GM23338 (cell line): ENCODE measurements at regions not wholly inside any gene's neighbourhood (a gene's known extent, or its start where the extent isn't known, plus 50 kb on each side); places are given as distances from the start of the nearest gene placed in this dataset.
"Not testable (repeated sequence)": the region's sequence is repeated elsewhere in the genome, so short reads cannot be mapped to it uniquely, and the experiment has no call there.

Source experiments
- ATAC-seq: fragments of 200-7000 bp; cut with Tn5 transposase; 3 replicates; pipeline ENCODE4 v1.9.1; 2020
- DNase-seq: peaks from one replicate; pipeline ENCODE4 v3.0.0-alpha.2; 2015; ENCODE audit warnings: low spot score
- H2AFZ ChIP-seq: fragments of 200-600 bp; sonication (generic); 2 replicates; pipeline ENCODE4 v1.8.0; 2016; ENCODE audit warnings: antibody characterized with exemption, mild to moderate bottlenecking, moderate library complexity
- H3F3A ChIP-seq: fragments of 200-600 bp; sonication (generic); replicated peaks from 2 replicates; pipeline ENCODE4 v1.8.0; 2017; ENCODE audit warnings: antibody characterized with exemption, mixed run types, low read depth
- H3K27ac ChIP-seq: fragments of 200-600 bp; sonication (generic); 2 replicates; pipeline ENCODE4 v1.6.1; 2016; ENCODE audit warnings: low read depth
- H3K27me3 ChIP-seq: fragments of 200-600 bp; sonication (generic); 2 replicates; pipeline ENCODE4 v1.8.0; 2016; ENCODE audit warnings: mild to moderate bottlenecking, mixed run types, moderate library complexity; ENCODE audit not compliant: insufficient read depth
- H3K36me3 ChIP-seq: fragments of 200-600 bp; sonication (generic); 2 replicates; pipeline ENCODE4 v1.8.0; 2016; ENCODE audit warnings: mild to moderate bottlenecking; ENCODE audit not compliant: insufficient read depth
- H3K4me1 ChIP-seq: fragments of 200-600 bp; sonication (generic); 2 replicates; pipeline ENCODE4 v1.8.0; 2016; ENCODE audit warnings: mild to moderate bottlenecking, moderate library complexity; ENCODE audit not compliant: insufficient read depth
- H3K4me2 ChIP-seq: fragments of 200-600 bp; sonication (generic); 2 replicates; pipeline ENCODE4 v1.7.1; 2017; ENCODE audit warnings: mixed run types
- H3K4me3 ChIP-seq: fragments of 200-600 bp; sonication (generic); 2 replicates; pipeline ENCODE4 v1.6.1; 2016; ENCODE audit warnings: mixed run types
- H3K79me2 ChIP-seq: fragments of 200-600 bp; sonication (generic); replicated peaks from 2 replicates; pipeline ENCODE4 v1.8.0; 2017; ENCODE audit warnings: mild to moderate bottlenecking; ENCODE audit not compliant: insufficient read depth
- H3K9me2 ChIP-seq: fragments of 200-600 bp; sonication (generic); 2 replicates; pipeline ENCODE4 v1.8.0; 2017; ENCODE audit not compliant: insufficient read depth
- H4K20me1 ChIP-seq: fragments of 200-600 bp; sonication (generic); replicated peaks from 2 replicates; pipeline ENCODE4 v1.8.0; 2017; ENCODE audit warnings: mild to moderate bottlenecking; ENCODE audit not compliant: insufficient read depth
- H3K27ac Mint-ChIP-seq: 2 replicates; pipeline ENCODE4 v1.8.0; 2020; ENCODE audit warnings: inconsistent platforms, mild to moderate bottlenecking, moderate library complexity, mixed read lengths
- H3K27me3 Mint-ChIP-seq: 3 replicates; pipeline ENCODE4 v1.8.0; 2022; ENCODE audit warnings: low read depth, mild to moderate bottlenecking, moderate library complexity, mixed read lengths, inconsistent platforms; ENCODE audit not compliant: insufficient read depth, poor library complexity
- H3K36me3 Mint-ChIP-seq: 3 replicates; pipeline ENCODE4 v1.8.0; 2021; ENCODE audit warnings: low read depth, mild to moderate bottlenecking, inconsistent platforms, moderate library complexity, mixed read lengths
- H3K4me1 Mint-ChIP-seq: 3 replicates; pipeline ENCODE4 v1.8.0; 2020; ENCODE audit warnings: mild to moderate bottlenecking, inconsistent platforms, mixed read lengths
- H3K4me3 Mint-ChIP-seq: 3 replicates; pipeline ENCODE4 v1.8.0; 2021; ENCODE audit warnings: moderate library complexity, mild to moderate bottlenecking, inconsistent platforms, mixed read lengths
- H3K9me3 Mint-ChIP-seq: 3 replicates; pipeline ENCODE4 v1.8.0; 2020; ENCODE audit warnings: moderate library complexity, mild to moderate bottlenecking, inconsistent platforms, mixed read lengths
- CREB1 ChIP-seq: fragments of 250-450 bp; sonication (Bioruptor Pico); IDR thresholded peaks from 2 replicates; pipeline ENCODE4 v1.5.0; 2020; ENCODE audit warnings: low read depth, mild to moderate bottlenecking, moderate library complexity
- EZH2 ChIP-seq: fragments of 200-600 bp; sonication (generic); IDR thresholded peaks from one replicate; pipeline ENCODE4 v1.8.0; 2017; ENCODE audit warnings: antibody characterized with exemption, mild to moderate bottlenecking, low read depth; ENCODE audit not compliant: unreplicated experiment
- EZH2phosphoT487 ChIP-seq: fragments of 200-600 bp; sonication (generic); IDR thresholded peaks from one replicate; pipeline ENCODE4 v1.8.1; 2018; ENCODE audit warnings: antibody characterized with exemption; ENCODE audit not compliant: unreplicated experiment
- JUNB ChIP-seq: IDR thresholded peaks from one replicate; pipeline ENCODE4 v1.6.1; 2016; ENCODE audit warnings: antibody characterized with exemption; ENCODE audit not compliant: unreplicated experiment
- NANOG ChIP-seq: IDR thresholded peaks from 2 replicates; pipeline ENCODE4 v1.6.1; 2016; ENCODE audit warnings: antibody characterized with exemption, borderline replicate concordance
- ZNF114 ChIP-seq: fragments of 250-450 bp; sonication (Bioruptor Pico); IDR thresholded peaks from 2 replicates; pipeline ENCODE4 v1.5.0; 2020; ENCODE audit warnings: mild to moderate bottlenecking, moderate library complexity
- ZNF331 ChIP-seq: fragments of 250-450 bp; sonication (Bioruptor Pico); IDR thresholded peaks from 2 replicates; pipeline ENCODE4 v1.5.0; 2020; ENCODE audit warnings: low read depth, mild to moderate bottlenecking, moderate library complexity
- TF ChIP-seq, protein P1 (sequence below), 2 experiments: fragments of 200-600 bp in 1 of 2; sonication (generic) in 1 of 2; conservative IDR thresholded peaks; 2 replicates each; pipeline versions ENCODE4 v1.5.1 to v1.6.1; 2016 to 2017; ENCODE audit warnings: antibody characterized with exemption in 2 of 2, low read depth in 2 of 2, mild to moderate bottlenecking in 2 of 2, moderate library complexity in 1 of 2
- TF ChIP-seq, protein P2 (sequence below): IDR thresholded peaks from one replicate; pipeline ENCODE4 v1.6.1; 2018; ENCODE audit warnings: antibody characterized with exemption; ENCODE audit not compliant: unreplicated experiment
- TF ChIP-seq, protein P3 (sequence below): IDR thresholded peaks from 2 replicates; pipeline ENCODE4 v1.6.1; 2016; ENCODE audit warnings: antibody characterized with exemption

DNA sequence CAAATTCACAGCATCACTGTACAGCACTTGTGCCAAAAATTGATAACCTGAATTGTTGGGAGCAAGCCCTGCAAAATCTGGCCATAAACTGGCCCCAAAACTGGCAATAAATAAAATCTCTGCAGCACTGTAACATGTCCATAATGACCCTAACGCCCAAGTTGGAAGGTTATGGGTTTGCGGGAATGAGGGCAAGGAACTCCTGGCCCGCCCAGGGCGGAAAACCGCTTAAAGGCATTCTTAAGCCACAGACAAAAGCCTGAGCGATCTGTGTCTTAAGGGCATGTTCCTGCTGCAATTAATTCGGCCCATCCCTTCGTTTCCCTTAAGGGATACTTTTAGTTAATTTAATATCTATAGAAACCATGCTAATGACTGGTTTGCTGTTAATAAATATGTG is 690.1 kb upstream of the EPHA5 start:
- H3F3A ChIP-seq, H3K27ac Mint-ChIP-seq, H4K20me1 ChIP-seq, H3K9me2 ChIP-seq, H3K4me3 Mint-ChIP-seq, H3K9me3 Mint-ChIP-seq, H2AFZ ChIP-seq, H3K79me2 ChIP-seq, ATAC-seq, H3K4me1 Mint-ChIP-seq, H3K4me1 ChIP-seq, H3K36me3 ChIP-seq, H3K27me3 ChIP-seq, H3K27me3 Mint-ChIP-seq, H3K4me3 ChIP-seq, H3K4me2 ChIP-seq, H3K36me3 Mint-ChIP-seq, H3K27ac ChIP-seq: not testable (repeated sequence)
- peak; percentile 31 for DNase-seq

DNA sequence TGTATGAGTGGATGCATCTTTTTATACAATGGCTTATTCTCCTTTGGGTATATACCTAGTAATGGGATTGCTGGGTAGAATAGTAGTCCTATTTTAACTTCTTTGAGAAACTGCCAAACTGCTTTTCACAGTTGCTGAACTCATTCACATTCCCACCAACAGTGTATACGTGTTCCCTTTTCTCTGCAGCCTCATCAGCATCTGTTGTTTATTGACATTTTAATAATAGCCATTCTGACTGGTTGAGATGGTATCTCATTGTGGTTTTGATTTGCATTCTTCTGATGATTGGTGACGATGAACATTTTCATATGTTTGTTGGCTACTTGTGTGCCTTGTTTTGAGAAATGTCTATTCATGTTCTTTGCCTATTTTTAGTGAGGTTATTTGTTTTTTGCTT is 687.0 kb upstream of the EPHA5 start:
- Mint-ChIP-seq H3K4me3 (no peak overlapping the region), H3K27ac (no peak overlapping the region), H3K27me3 (no peaks in the 10 kb centered on the region), H3K9me3 (no peaks in the 10 kb centered on the region), H3K4me1 (peaks cover 6% of the 10 kb centered on the region; the same call in 1 of the 3 replicates), H3K36me3 (no peaks in the 10 kb centered on the region)
- no peaks in the 10 kb centered on the region for H3K9me2 ChIP-seq
- H2AFZ ChIP-seq = no peak overlapping the region
- no peaks in the 10 kb centered on the region for H3K27me3 ChIP-seq
- H3K4me3 ChIP-seq = no peak overlapping the region
- H3K4me1 ChIP-seq = peaks cover 4% of the 10 kb centered on the region; the same call in 1 of the 2 replicates
- no peak for ATAC-seq
- H4K20me1 ChIP-seq = no peaks in the 10 kb centered on the region
- H3K27ac ChIP-seq = no peak overlapping the region
- H3F3A ChIP-seq = no peaks in the 10 kb centered on the region
- H3K4me2 ChIP-seq = no peak overlapping the region
- H3K79me2 ChIP-seq = no peaks in the 10 kb centered on the region
- H3K36me3 ChIP-seq = no peaks in the 10 kb centered on the region
- DNase-seq = no peak
- TF ChIP-seq, protein P1, sequence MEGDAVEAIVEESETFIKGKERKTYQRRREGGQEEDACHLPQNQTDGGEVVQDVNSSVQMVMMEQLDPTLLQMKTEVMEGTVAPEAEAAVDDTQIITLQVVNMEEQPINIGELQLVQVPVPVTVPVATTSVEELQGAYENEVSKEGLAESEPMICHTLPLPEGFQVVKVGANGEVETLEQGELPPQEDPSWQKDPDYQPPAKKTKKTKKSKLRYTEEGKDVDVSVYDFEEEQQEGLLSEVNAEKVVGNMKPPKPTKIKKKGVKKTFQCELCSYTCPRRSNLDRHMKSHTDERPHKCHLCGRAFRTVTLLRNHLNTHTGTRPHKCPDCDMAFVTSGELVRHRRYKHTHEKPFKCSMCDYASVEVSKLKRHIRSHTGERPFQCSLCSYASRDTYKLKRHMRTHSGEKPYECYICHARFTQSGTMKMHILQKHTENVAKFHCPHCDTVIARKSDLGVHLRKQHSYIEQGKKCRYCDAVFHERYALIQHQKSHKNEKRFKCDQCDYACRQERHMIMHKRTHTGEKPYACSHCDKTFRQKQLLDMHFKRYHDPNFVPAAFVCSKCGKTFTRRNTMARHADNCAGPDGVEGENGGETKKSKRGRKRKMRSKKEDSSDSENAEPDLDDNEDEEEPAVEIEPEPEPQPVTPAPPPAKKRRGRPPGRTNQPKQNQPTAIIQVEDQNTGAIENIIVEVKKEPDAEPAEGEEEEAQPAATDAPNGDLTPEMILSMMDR (conservative IDR thresholded peaks at IDR 0.05; ENCODE audit: low read depth in 2 of 2) = no peak
- TF ChIP-seq CREB1 (CRISPR knock-in tag) (no peak), JUNB (no peak), NANOG (no peak), EZH2 (no peak), ZNF331 (CRISPR knock-in tag) (no peak), EZH2phosphoT487 (no peak), ZNF114 (CRISPR knock-in tag) (no peak)
- TF ChIP-seq, protein P2, sequence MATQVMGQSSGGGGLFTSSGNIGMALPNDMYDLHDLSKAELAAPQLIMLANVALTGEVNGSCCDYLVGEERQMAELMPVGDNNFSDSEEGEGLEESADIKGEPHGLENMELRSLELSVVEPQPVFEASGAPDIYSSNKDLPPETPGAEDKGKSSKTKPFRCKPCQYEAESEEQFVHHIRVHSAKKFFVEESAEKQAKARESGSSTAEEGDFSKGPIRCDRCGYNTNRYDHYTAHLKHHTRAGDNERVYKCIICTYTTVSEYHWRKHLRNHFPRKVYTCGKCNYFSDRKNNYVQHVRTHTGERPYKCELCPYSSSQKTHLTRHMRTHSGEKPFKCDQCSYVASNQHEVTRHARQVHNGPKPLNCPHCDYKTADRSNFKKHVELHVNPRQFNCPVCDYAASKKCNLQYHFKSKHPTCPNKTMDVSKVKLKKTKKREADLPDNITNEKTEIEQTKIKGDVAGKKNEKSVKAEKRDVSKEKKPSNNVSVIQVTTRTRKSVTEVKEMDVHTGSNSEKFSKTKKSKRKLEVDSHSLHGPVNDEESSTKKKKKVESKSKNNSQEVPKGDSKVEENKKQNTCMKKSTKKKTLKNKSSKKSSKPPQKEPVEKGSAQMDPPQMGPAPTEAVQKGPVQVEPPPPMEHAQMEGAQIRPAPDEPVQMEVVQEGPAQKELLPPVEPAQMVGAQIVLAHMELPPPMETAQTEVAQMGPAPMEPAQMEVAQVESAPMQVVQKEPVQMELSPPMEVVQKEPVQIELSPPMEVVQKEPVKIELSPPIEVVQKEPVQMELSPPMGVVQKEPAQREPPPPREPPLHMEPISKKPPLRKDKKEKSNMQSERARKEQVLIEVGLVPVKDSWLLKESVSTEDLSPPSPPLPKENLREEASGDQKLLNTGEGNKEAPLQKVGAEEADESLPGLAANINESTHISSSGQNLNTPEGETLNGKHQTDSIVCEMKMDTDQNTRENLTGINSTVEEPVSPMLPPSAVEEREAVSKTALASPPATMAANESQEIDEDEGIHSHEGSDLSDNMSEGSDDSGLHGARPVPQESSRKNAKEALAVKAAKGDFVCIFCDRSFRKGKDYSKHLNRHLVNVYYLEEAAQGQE = no peak
- TF ChIP-seq, protein P3, sequence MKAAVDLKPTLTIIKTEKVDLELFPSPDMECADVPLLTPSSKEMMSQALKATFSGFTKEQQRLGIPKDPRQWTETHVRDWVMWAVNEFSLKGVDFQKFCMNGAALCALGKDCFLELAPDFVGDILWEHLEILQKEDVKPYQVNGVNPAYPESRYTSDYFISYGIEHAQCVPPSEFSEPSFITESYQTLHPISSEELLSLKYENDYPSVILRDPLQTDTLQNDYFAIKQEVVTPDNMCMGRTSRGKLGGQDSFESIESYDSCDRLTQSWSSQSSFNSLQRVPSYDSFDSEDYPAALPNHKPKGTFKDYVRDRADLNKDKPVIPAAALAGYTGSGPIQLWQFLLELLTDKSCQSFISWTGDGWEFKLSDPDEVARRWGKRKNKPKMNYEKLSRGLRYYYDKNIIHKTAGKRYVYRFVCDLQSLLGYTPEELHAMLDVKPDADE = no peak
